Putamen (tissue), 1 donor: ENCODE measurements at regions not wholly inside any gene's neighbourhood (a gene's known extent, or its start where the extent isn't known, plus 50 kb on each side); places are given as distances from the start of the nearest gene placed in this dataset.
A peak's percentile ranks its signal among the peaks of the same experiment; 100 is the strongest.

Experiments used
- DNase-seq: peaks from one replicate; pipeline ENCODE4 v3.0.0-alpha.2; 2016; ENCODE audit warnings: low spot score

GRCh38 chr3:116929505-116930222 is 220.1 kb downstream of the TUSC7 start:
- no peak for DNase-seq

GRCh38 chr3:116930786-116931185 is 221.2 kb downstream of the TUSC7 start:
- DNase-seq, result no peak

GRCh38 chr3:116939091-116939490 is 229.5 kb downstream of the TUSC7 start:
- DNase-seq, result no peak

GRCh38 chr3:116939550-116939949 is 230.0 kb downstream of the TUSC7 start:
- no peak for DNase-seq

GRCh38 chr3:116940719-116941118 is 231.1 kb downstream of the TUSC7 start:
- DNase-seq, result no peak

- DNase-seq, result no peak
Observed at GRCh38 chr3:116946376-116946775, 236.8 kb downstream of the TUSC7 start.

- no peak for DNase-seq
Observed at GRCh38 chr3:116947148-116947547, 237.6 kb downstream of the TUSC7 start.

GRCh38 chr3:116947809-116948208 is 238.2 kb downstream of the TUSC7 start:
- no peak for DNase-seq

GRCh38 chr3:116950301-116951055 is 240.9 kb downstream of the TUSC7 start:
- no peak for DNase-seq

GRCh38 chr3:116951610-116952009 is 242.0 kb downstream of the TUSC7 start:
- DNase-seq, result no peak

- DNase-seq, result no peak
Observed at GRCh38 chr3:116958291-116958690, 248.7 kb downstream of the TUSC7 start.

GRCh38 chr3:116961106-116961505 is 251.5 kb downstream of the TUSC7 start:
- DNase-seq, result no peak

GRCh38 chr3:116963802-116964201 is 254.2 kb downstream of the TUSC7 start:
- DNase-seq, result peak; percentile 42

GRCh38 chr3:116966649-116967048 is 257.1 kb downstream of the TUSC7 start:
- DNase-seq, result no peak

- no peak for DNase-seq
Observed at GRCh38 chr3:116969135-116969534, 259.6 kb downstream of the TUSC7 start.

GRCh38 chr3:116969646-116970045 is 260.1 kb downstream of the TUSC7 start:
- DNase-seq, result no peak

- no peak for DNase-seq
Observed at GRCh38 chr3:116971531-116971930, 262.0 kb downstream of the TUSC7 start.

GRCh38 chr3:116974702-116975101 is 265.1 kb downstream of the TUSC7 start:
- DNase-seq, result no peak

GRCh38 chr3:116977441-116977840 is 267.9 kb downstream of the TUSC7 start:
- no peak for DNase-seq

GRCh38 chr3:116980099-116980498 is 270.5 kb downstream of the TUSC7 start:
- no peak for DNase-seq

- no peak for DNase-seq
Observed at GRCh38 chr3:116981089-116981488, 271.5 kb downstream of the TUSC7 start.

- DNase-seq, result no peak
Observed at GRCh38 chr3:116984301-116984700, 274.7 kb downstream of the TUSC7 start.

- no peak for DNase-seq
Observed at GRCh38 chr3:116994351-116994879, 284.8 kb downstream of the TUSC7 start.
